Natural killer cell treated with Interleukin-12 subunit alpha and Interleukin-12 subunit beta and Interleukin-15 and Interleukin-18, amount 100 ng/mL, for 72 hours (primary cell): ENCODE measurements at regions not wholly inside any gene's neighbourhood (a gene's known extent, or its start where the extent isn't known, plus 50 kb on each side); places are given as distances from the start of the nearest gene placed in this dataset.

ENCODE experiments used
- ATAC-seq, 2 donors: fragments of 150-1000 bp; cut with Tn5 transposase in 1 of 2; sonication (Bioruptor Pico), chemical (Tn5 transposase) in 1 of 2; 2 replicates each; pipeline ENCODE4 v1.10.0; 2021
- DNase-seq: peaks from one replicate; pipeline ENCODE4 v3.0.0; 2022; ENCODE audit warnings: low spot score
- H3K27ac Mint-ChIP-seq, 2 donors: 1 replicate in 1 of 2; 2 replicates in 1 of 2; pipeline ENCODE4 v1.8.0; 2022; ENCODE audit warnings: mixed read lengths in 2 of 2, mild to moderate bottlenecking in 1 of 2, moderate library complexity in 1 of 2
- H3K27me3 Mint-ChIP-seq, 2 donors: 1 replicate in 1 of 2; 2 replicates in 1 of 2; pipeline ENCODE4 v1.8.0; 2022; ENCODE audit warnings: mixed read lengths in 2 of 2
- H3K36me3 Mint-ChIP-seq: one replicate; pipeline ENCODE4 v1.8.0; 2022; ENCODE audit warnings: mixed read lengths
- H3K4me1 Mint-ChIP-seq, 2 donors: 1 replicate in 1 of 2; 2 replicates in 1 of 2; pipeline ENCODE4 v1.8.0; 2022; ENCODE audit warnings: low read depth in 2 of 2, mixed read lengths in 2 of 2, mild to moderate bottlenecking in 1 of 2
- H3K4me3 Mint-ChIP-seq: one replicate; pipeline ENCODE4 v1.8.0; 2022; ENCODE audit warnings: mixed read lengths
- H3K9me3 Mint-ChIP-seq: 2 replicates; pipeline ENCODE4 v1.8.0; 2022; ENCODE audit warnings: mixed read lengths

- Mint-ChIP-seq H3K9me3 (peaks cover 14% of the 10 kb centered on the region), H3K27ac (no peak overlapping the region), H3K4me3 (no peak overlapping the region), H3K4me1 (peaks cover 5 to 19% of the 10 kb centered on the region in 2 donors), H3K27me3 (peaks cover 0 to under 1% of the 10 kb centered on the region in 2 donors), H3K36me3 (peaks cover 28% of the 10 kb centered on the region)
- DNase-seq (no peak), ATAC-seq (no peak)
These were observed 175.5 kb downstream of the SNX19 start for GRCh38 chr11:130740819-130741218.

GRCh38 chr11:130744794-130745193 is 171.5 kb downstream of the SNX19 start:
- Mint-ChIP-seq H3K4me3 (no peak overlapping the region), H3K27ac (no peak overlapping the region)
- no peak for ATAC-seq

GRCh38 chr11:130749216-130749615 is 167.1 kb downstream of the SNX19 start:
- Mint-ChIP-seq H3K36me3 (peaks cover 8% of the 10 kb centered on the region), H3K9me3 (peaks cover 7% of the 10 kb centered on the region), H3K27me3 (peaks cover 14 to 18% of the 10 kb centered on the region in 2 donors), H3K4me1 (no peaks in the 10 kb centered on the region), H3K4me3 (no peak overlapping the region), H3K27ac (no peak overlapping the region)
- ATAC-seq = no peak
- no peak for DNase-seq

More at GRCh38 chr11:130744794-130745193, 171.5 kb downstream of the SNX19 start:
- Mint-ChIP-seq H3K27me3 (peaks cover 6 to 15% of the 10 kb centered on the region in 2 donors), H3K4me1 (no peaks in the 10 kb centered on the region), H3K36me3 (peaks cover 19% of the 10 kb centered on the region), H3K9me3 (peaks cover 11% of the 10 kb centered on the region)
- no peak for DNase-seq

- DNase-seq (no peak), ATAC-seq (no peak)
- H3K27ac Mint-ChIP-seq = peak overlapping the region in 1 of 2 donors; percentile 15
These were observed 155.7 kb downstream of the SNX19 start for GRCh38 chr11:130760515-130761125.

GRCh38 chr11:130761560-130762220 is 154.6 kb downstream of the SNX19 start:
- DNase-seq = no peak
- no peak overlapping the region for H3K27ac Mint-ChIP-seq
- H3K4me3 Mint-ChIP-seq = no peak overlapping the region
- H3K9me3 Mint-ChIP-seq = no peaks in the 10 kb centered on the region
- peaks cover 11 to 12% of the 10 kb centered on the region in 2 donors for H3K4me1 Mint-ChIP-seq
- peaks cover 14% of the 10 kb centered on the region in 2 donors for H3K27me3 Mint-ChIP-seq
- no peak for ATAC-seq
- no peaks in the 10 kb centered on the region for H3K36me3 Mint-ChIP-seq

More at GRCh38 chr11:130760515-130761125, 155.7 kb downstream of the SNX19 start:
- peaks cover under 1 to 1% of the 10 kb centered on the region in 2 donors for H3K4me1 Mint-ChIP-seq
- no peaks in the 10 kb centered on the region for H3K9me3 Mint-ChIP-seq
- H3K4me3 Mint-ChIP-seq = no peak overlapping the region
- H3K27me3 Mint-ChIP-seq = peaks cover 14% of the 10 kb centered on the region in 2 donors
- no peaks in the 10 kb centered on the region for H3K36me3 Mint-ChIP-seq

GRCh38 chr11:130762638-130763037 is 153.6 kb downstream of the SNX19 start:
- Mint-ChIP-seq H3K27me3 (peaks cover 7 to 9% of the 10 kb centered on the region in 2 donors), H3K36me3 (no peaks in the 10 kb centered on the region), H3K4me1 (peaks cover 13 to 16% of the 10 kb centered on the region in 2 donors), H3K9me3 (no peaks in the 10 kb centered on the region), H3K27ac (no peak overlapping the region), H3K4me3 (no peak overlapping the region)
- DNase-seq (no peak), ATAC-seq (no peak)

- DNase-seq = no peak
- no peaks in the 10 kb centered on the region for H3K36me3 Mint-ChIP-seq
- H3K27ac Mint-ChIP-seq = no peak overlapping the region
- H3K4me3 Mint-ChIP-seq = no peak overlapping the region
- H3K4me1 Mint-ChIP-seq = peaks cover 13 to 16% of the 10 kb centered on the region in 2 donors
- H3K9me3 Mint-ChIP-seq = no peaks in the 10 kb centered on the region
- peaks cover 6 to 7% of the 10 kb centered on the region in 2 donors for H3K27me3 Mint-ChIP-seq
- no peak for ATAC-seq
These were observed 152.9 kb downstream of the SNX19 start for GRCh38 chr11:130763087-130763980.

- DNase-seq (no peak), ATAC-seq (no peak)
- Mint-ChIP-seq H3K4me1 (peaks cover 13 to 16% of the 10 kb centered on the region in 2 donors), H3K27ac (peak overlapping the region in 1 of 2 donors; percentile 92), H3K4me3 (no peak overlapping the region), H3K36me3 (no peaks in the 10 kb centered on the region), H3K9me3 (no peaks in the 10 kb centered on the region), H3K27me3 (peaks cover 6 to 7% of the 10 kb centered on the region in 2 donors)
These were observed 150.9 kb downstream of the SNX19 start for GRCh38 chr11:130765406-130765805.

GRCh38 chr11:130765951-130766649 is 150.2 kb downstream of the SNX19 start:
- peak overlapping the region; percentile 59 to 92 for H3K27ac Mint-ChIP-seq
- peaks cover 2 to 3% of the 10 kb centered on the region in 2 donors for H3K27me3 Mint-ChIP-seq
- ATAC-seq = peak; percentile 82 to 90
- peaks cover 13 to 16% of the 10 kb centered on the region in 2 donors for H3K4me1 Mint-ChIP-seq
- H3K9me3 Mint-ChIP-seq = no peaks in the 10 kb centered on the region
- no peaks in the 10 kb centered on the region for H3K36me3 Mint-ChIP-seq
- H3K4me3 Mint-ChIP-seq = peak overlapping the region; percentile 71
- DNase-seq = no peak

- ATAC-seq = peak; percentile 22 to 67
- H3K9me3 Mint-ChIP-seq = no peaks in the 10 kb centered on the region
- H3K4me3 Mint-ChIP-seq = peak overlapping the region; percentile 71
- peak overlapping the region; percentile 59 to 92 for H3K27ac Mint-ChIP-seq
- DNase-seq = no peak
- no peaks in the 10 kb centered on the region for H3K36me3 Mint-ChIP-seq
- H3K4me1 Mint-ChIP-seq = peaks cover 16 to 18% of the 10 kb centered on the region in 2 donors
- H3K27me3 Mint-ChIP-seq = no peaks in the 10 kb centered on the region
These were observed 149.4 kb downstream of the SNX19 start for GRCh38 chr11:130766650-130767565.

- Mint-ChIP-seq H3K9me3 (no peaks in the 10 kb centered on the region), H3K27me3 (no peaks in the 10 kb centered on the region), H3K4me3 (no peak overlapping the region), H3K4me1 (peaks cover 18 to 21% of the 10 kb centered on the region in 2 donors), H3K27ac (no peak overlapping the region), H3K36me3 (no peaks in the 10 kb centered on the region)
- DNase-seq (no peak), ATAC-seq (no peak)
These were observed 146.3 kb downstream of the SNX19 start for GRCh38 chr11:130769782-130770535.

GRCh38 chr11:130771708-130772107 is 144.6 kb downstream of the SNX19 start:
- ATAC-seq = no peak
- Mint-ChIP-seq H3K4me1 (peaks cover 6 to 9% of the 10 kb centered on the region in 2 donors), H3K36me3 (no peaks in the 10 kb centered on the region), H3K27me3 (peaks cover 0 to 1% of the 10 kb centered on the region in 2 donors), H3K4me3 (no peak overlapping the region), H3K27ac (no peak overlapping the region), H3K9me3 (no peaks in the 10 kb centered on the region)
- DNase-seq = no peak
